ENCODE measurements at regions not wholly inside any gene's neighbourhood (a gene's known extent, or its start where the extent isn't known, plus 50 kb on each side); places are given as distances from the start of the nearest gene placed in this dataset.

DNA sequence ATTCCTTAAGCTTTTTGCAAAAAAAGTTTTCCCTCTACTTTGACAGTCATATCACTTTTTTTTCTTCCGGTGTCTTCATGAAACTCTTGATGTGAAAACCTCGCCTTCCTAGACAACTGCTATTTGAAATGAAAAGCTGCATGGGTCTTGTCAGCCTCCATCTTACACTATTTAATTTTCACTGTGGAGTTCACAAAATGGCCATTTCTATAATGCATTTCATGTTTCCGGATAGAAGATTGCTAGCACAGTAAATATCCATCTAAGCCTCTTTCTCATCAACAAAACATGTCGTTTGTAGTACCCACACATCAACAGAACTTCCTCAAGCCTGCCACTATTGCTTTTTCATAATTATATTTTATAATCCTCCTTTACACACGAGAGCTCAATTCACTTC, 204.9 kb upstream of the ID4 start:
- intact Hi-C loops (cut with micrococcal nuclease) (no loop called here), in situ Hi-C loops (cut with MboI) (no loop called here)
- Histone ChIP-seq H3K4me3 (no peak overlapping the region), H3K9me3 (replicated peaks; ENCODE audit: control insufficient read depth, insufficient read depth, low read depth, low read length) (no peaks in the 10 kb centered on the region; the same call in 1 of the 2 replicates), H3K27me3 (ENCODE audit: control insufficient read depth in 2 of 2, insufficient read depth in 2 of 2, low read length in 2 of 2) (no peaks in the 10 kb centered on the region), H2AFZ (ENCODE audit: low read depth, low read length) (no peak overlapping the region), H3K4me1 (replicated peaks in 1 of 2; ENCODE audit: control insufficient read depth in 2 of 2, insufficient read depth in 2 of 2, low read length in 2 of 2) (no peaks in the 10 kb centered on the region), H3K79me2 (ENCODE audit: control insufficient read depth, insufficient read depth, low read length) (no peaks in the 10 kb centered on the region), H3K36me3 (ENCODE audit: control insufficient read depth, insufficient read depth, low read length) (no peaks in the 10 kb centered on the region), H4K20me1 (replicated peaks; ENCODE audit: control insufficient read depth, insufficient read depth, low read length) (no peaks in the 10 kb centered on the region), H3K9ac (ENCODE audit: insufficient read depth in 1 of 2, low read depth in 2 of 2, low read length in 2 of 2) (no peak overlapping the region), H3K27ac (ENCODE audit: extremely low read depth, low read depth, low read length) (no peak overlapping the region), H3K9me1 (ENCODE audit: control insufficient read depth, insufficient read depth, low read length) (no peaks in the 10 kb centered on the region), H3K4me2 (ENCODE audit: insufficient read depth, low read length) (no peak overlapping the region)
- TF ChIP-seq SREBF1 (IDR thresholded peaks at IDR 0.05; ENCODE audit: borderline replicate concordance, low read depth, low read length): no peak
- ATAC-seq (no peak), FAIRE-seq (no peak), DNase-seq (ENCODE audit: extremely low read depth in 1 of 4, low spot score in 3 of 4) (no peak)
- BruUV-seq (replicated peaks): no TSS peak
- ChIA-PET POLR2A (no interaction called here), CTCF (ENCODE audit: low intra/inter-chr PET ratio) (no interaction called here)
- WGBS (ENCODE audit: insufficient coverage, low coverage, missing lambda C conversion rate): 0% methylated on average over 5 of the region's 5 CpGs

DNA sequence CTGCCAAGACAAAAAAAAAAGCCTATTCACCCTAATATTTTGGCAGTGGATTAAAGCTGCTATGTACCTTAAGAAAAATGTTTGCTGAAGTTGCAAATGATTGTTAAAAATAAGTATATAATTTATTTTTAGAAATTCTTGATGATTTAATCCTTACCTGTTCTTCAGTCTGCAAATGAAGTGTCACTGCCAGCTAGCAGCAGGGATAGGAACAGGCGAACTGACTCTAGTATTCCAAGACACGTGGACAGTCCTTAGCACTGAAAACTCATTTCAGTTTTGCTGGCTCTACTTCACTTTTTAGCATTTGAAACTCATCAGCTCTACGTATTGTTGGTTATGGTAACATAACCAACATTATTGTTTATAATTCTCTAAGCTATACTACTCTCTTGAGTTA, 204.4 kb upstream of the ID4 start:
- no peaks in the 10 kb centered on the region for H3K79me2 ChIP-seq (ENCODE audit: control insufficient read depth, insufficient read depth, low read length)
- no peaks in the 10 kb centered on the region for H3K36me3 ChIP-seq (ENCODE audit: control insufficient read depth, insufficient read depth, low read length)
- H3K4me1 ChIP-seq (replicated peaks in 1 of 2; ENCODE audit: control insufficient read depth in 2 of 2, insufficient read depth in 2 of 2, low read length in 2 of 2): no peaks in the 10 kb centered on the region
- H3K9ac ChIP-seq (ENCODE audit: insufficient read depth in 1 of 2, low read depth in 2 of 2, low read length in 2 of 2): no peak overlapping the region
- no peaks in the 10 kb centered on the region; the same call in 1 of the 2 replicates for H3K9me3 ChIP-seq (replicated peaks; ENCODE audit: control insufficient read depth, insufficient read depth, low read depth, low read length)
- intact Hi-C loops (cut with micrococcal nuclease): no loop called here
- H3K27me3 ChIP-seq (ENCODE audit: control insufficient read depth in 2 of 2, insufficient read depth in 2 of 2, low read length in 2 of 2): no peaks in the 10 kb centered on the region
- CTCF ChIA-PET (ENCODE audit: low intra/inter-chr PET ratio): no interaction called here
- no peak overlapping the region for H2AFZ ChIP-seq (ENCODE audit: low read depth, low read length)
- H3K4me2 ChIP-seq (ENCODE audit: insufficient read depth, low read length): no peak overlapping the region
- no peaks in the 10 kb centered on the region for H4K20me1 ChIP-seq (replicated peaks; ENCODE audit: control insufficient read depth, insufficient read depth, low read length)
- in situ Hi-C loops (cut with MboI): no loop called here
- no peak overlapping the region for H3K27ac ChIP-seq (ENCODE audit: extremely low read depth, low read depth, low read length)
- no peak overlapping the region for H3K4me3 ChIP-seq
- no peak for ATAC-seq
- BruUV-seq (replicated peaks): no TSS peak
- no peaks in the 10 kb centered on the region for H3K9me1 ChIP-seq (ENCODE audit: control insufficient read depth, insufficient read depth, low read length)
- POLR2A ChIA-PET: no interaction called here
- 0% methylated on average over 3 of the region's 3 CpGs for WGBS (ENCODE audit: insufficient coverage, low coverage, missing lambda C conversion rate)
- DNase-seq (ENCODE audit: extremely low read depth in 1 of 4, low spot score in 3 of 4): no peak
- FAIRE-seq: no peak
- TF ChIP-seq PTRF (tag; IDR thresholded peaks at IDR 0.05) (no peak), ZNF408 (CRISPR knock-in tag; IDR thresholded peaks at IDR 0.05; ENCODE audit: low read depth) (no peak), HDAC3 (IDR thresholded peaks at IDR 0.05; ENCODE audit: borderline replicate concordance, partially characterized antibody) (no peak), RBFOX2 (IDR thresholded peaks at IDR 0.05; ENCODE audit: low read depth, low read length) (no peak), SMARCA5 (IDR thresholded peaks at IDR 0.05) (no peak), GATAD2B (IDR thresholded peaks at IDR 0.05; ENCODE audit: borderline replicate concordance) (no peak), PRMT5 (CRISPR knock-in tag; IDR thresholded peaks at IDR 0.05) (no peak), MTA2 (IDR thresholded peaks at IDR 0.05; ENCODE audit: low read depth) (no peak), POLR2AphosphoS2 (IDR thresholded peaks at IDR 0.05; ENCODE audit: low read length) (no peak), PTTG1 (tag; IDR thresholded peaks at IDR 0.05; ENCODE audit: low read depth) (no peak)
- TF ChIP-seq, protein P1, sequence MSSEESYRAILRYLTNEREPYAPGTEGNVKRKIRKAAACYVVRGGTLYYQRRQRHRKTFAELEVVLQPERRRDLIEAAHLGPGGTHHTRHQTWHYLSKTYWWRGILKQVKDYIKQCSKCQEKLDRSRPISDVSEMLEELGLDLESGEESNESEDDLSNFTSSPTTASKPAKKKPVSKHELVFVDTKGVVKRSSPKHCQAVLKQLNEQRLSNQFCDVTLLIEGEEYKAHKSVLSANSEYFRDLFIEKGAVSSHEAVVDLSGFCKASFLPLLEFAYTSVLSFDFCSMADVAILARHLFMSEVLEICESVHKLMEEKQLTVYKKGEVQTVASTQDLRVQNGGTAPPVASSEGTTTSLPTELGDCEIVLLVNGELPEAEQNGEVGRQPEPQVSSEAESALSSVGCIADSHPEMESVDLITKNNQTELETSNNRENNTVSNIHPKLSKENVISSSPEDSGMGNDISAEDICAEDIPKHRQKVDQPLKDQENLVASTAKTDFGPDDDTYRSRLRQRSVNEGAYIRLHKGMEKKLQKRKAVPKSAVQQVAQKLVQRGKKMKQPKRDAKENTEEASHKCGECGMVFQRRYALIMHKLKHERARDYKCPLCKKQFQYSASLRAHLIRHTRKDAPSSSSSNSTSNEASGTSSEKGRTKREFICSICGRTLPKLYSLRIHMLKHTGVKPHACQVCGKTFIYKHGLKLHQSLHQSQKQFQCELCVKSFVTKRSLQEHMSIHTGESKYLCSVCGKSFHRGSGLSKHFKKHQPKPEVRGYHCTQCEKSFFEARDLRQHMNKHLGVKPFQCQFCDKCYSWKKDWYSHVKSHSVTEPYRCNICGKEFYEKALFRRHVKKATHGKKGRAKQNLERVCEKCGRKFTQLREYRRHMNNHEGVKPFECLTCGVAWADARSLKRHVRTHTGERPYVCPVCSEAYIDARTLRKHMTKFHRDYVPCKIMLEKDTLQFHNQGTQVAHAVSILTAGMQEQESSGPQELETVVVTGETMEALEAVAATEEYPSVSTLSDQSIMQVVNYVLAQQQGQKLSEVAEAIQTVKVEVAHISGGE (CRISPR knock-in tag; IDR thresholded peaks at IDR 0.05): no peak
- TF ChIP-seq, protein P2, sequence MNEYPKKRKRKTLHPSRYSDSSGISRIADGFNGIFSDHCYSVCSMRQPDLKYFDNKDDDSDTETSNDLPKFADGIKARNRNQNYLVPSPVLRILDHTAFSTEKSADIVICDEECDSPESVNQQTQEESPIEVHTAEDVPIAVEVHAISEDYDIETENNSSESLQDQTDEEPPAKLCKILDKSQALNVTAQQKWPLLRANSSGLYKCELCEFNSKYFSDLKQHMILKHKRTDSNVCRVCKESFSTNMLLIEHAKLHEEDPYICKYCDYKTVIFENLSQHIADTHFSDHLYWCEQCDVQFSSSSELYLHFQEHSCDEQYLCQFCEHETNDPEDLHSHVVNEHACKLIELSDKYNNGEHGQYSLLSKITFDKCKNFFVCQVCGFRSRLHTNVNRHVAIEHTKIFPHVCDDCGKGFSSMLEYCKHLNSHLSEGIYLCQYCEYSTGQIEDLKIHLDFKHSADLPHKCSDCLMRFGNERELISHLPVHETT (CRISPR knock-in tag; conservative IDR thresholded peaks at IDR 0.05 in 1 of 2, IDR thresholded peaks at IDR 0.05 in 1 of 2): no peak
